Osteocyte (in vitro differentiated cells): ENCODE measurements at regions not wholly inside any gene's neighbourhood (a gene's known extent, or its start where the extent isn't known, plus 50 kb on each side); places are given as distances from the start of the nearest gene placed in this dataset.

Experiments
- DNase-seq: peaks from one replicate; pipeline ENCODE4 v3.0.0; 2021; ENCODE audit warnings: mixed read lengths; ENCODE audit not compliant: unreplicated experiment; ENCODE audit errors: extremely low spot score
- H3K27ac Mint-ChIP-seq: one replicate; pipeline ENCODE4 v1.8.0; 2021; ENCODE audit warnings: mild to moderate bottlenecking, mixed read lengths; ENCODE audit not compliant: unreplicated experiment
- H3K27me3 Mint-ChIP-seq: one replicate; pipeline ENCODE4 v1.8.0; 2021; ENCODE audit warnings: mixed read lengths; ENCODE audit not compliant: unreplicated experiment
- H3K36me3 Mint-ChIP-seq: one replicate; pipeline ENCODE4 v1.8.0; 2021; ENCODE audit warnings: mixed read lengths; ENCODE audit not compliant: unreplicated experiment
- H3K4me1 Mint-ChIP-seq: one replicate; pipeline ENCODE4 v1.8.0; 2021; ENCODE audit warnings: mixed read lengths; ENCODE audit not compliant: unreplicated experiment
- H3K4me3 Mint-ChIP-seq: one replicate; pipeline ENCODE4 v1.8.0; 2021; ENCODE audit warnings: mild to moderate bottlenecking, moderate library complexity, mixed read lengths; ENCODE audit not compliant: unreplicated experiment
- H3K9me3 Mint-ChIP-seq: one replicate; pipeline ENCODE4 v1.8.0; 2021; ENCODE audit warnings: mixed read lengths; ENCODE audit not compliant: unreplicated experiment
- TF ChIP-seq, protein P1 (sequence below): fragments of 200-600 bp; sonication (generic); IDR thresholded peaks from 2 replicates; pipeline ENCODE4 v1.5.0; 2021; ENCODE audit warnings: antibody characterized with exemption, mild to moderate bottlenecking, moderate library complexity

DNA sequence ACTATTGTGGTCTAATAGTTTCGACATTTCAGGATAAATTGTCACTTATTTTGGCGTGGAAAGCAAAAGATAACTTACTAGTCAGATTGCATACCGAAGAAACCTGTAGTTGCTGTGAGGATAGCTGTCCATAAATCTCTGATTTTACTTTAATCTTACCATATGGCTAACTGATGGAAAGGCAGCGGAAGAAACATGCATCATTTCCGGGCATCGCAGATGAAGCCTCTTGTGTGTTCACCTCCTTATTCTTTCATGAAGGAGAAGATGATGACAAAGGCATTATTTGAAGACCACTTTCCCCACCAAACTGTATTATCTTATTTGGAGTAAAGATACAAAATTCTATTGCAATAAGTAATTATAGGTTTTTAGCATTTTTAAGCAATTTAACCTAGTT is 763.6 kb upstream of the SLITRK6 start:
- no peak overlapping the region for H3K27ac Mint-ChIP-seq
- TF ChIP-seq, protein P1, sequence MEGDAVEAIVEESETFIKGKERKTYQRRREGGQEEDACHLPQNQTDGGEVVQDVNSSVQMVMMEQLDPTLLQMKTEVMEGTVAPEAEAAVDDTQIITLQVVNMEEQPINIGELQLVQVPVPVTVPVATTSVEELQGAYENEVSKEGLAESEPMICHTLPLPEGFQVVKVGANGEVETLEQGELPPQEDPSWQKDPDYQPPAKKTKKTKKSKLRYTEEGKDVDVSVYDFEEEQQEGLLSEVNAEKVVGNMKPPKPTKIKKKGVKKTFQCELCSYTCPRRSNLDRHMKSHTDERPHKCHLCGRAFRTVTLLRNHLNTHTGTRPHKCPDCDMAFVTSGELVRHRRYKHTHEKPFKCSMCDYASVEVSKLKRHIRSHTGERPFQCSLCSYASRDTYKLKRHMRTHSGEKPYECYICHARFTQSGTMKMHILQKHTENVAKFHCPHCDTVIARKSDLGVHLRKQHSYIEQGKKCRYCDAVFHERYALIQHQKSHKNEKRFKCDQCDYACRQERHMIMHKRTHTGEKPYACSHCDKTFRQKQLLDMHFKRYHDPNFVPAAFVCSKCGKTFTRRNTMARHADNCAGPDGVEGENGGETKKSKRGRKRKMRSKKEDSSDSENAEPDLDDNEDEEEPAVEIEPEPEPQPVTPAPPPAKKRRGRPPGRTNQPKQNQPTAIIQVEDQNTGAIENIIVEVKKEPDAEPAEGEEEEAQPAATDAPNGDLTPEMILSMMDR, result no peak
- DNase-seq, result no peak
- H3K9me3 Mint-ChIP-seq, result no peaks in the 10 kb centered on the region
- H3K27me3 Mint-ChIP-seq, result no peaks in the 10 kb centered on the region
- H3K4me1 Mint-ChIP-seq, result no peaks in the 10 kb centered on the region
- H3K36me3 Mint-ChIP-seq, result no peaks in the 10 kb centered on the region
- no peak overlapping the region for H3K4me3 Mint-ChIP-seq

- H3K27me3 Mint-ChIP-seq, result no peaks in the 10 kb centered on the region
- DNase-seq, result no peak
- no peaks in the 10 kb centered on the region for H3K4me1 Mint-ChIP-seq
- H3K27ac Mint-ChIP-seq, result no peak overlapping the region
- no peak overlapping the region for H3K4me3 Mint-ChIP-seq
- no peaks in the 10 kb centered on the region for H3K9me3 Mint-ChIP-seq
- TF ChIP-seq, protein P1, result no peak
- no peaks in the 10 kb centered on the region for H3K36me3 Mint-ChIP-seq
These were observed 764.1 kb upstream of the SLITRK6 start for GRCh38 chr13:86563308-86563707.

GRCh38 chr13:86567119-86567518 is 767.9 kb upstream of the SLITRK6 start:
- no peaks in the 10 kb centered on the region for H3K9me3 Mint-ChIP-seq
- DNase-seq, result no peak
- H3K27me3 Mint-ChIP-seq, result no peaks in the 10 kb centered on the region
- TF ChIP-seq, protein P1, result no peak
- no peaks in the 10 kb centered on the region for H3K4me1 Mint-ChIP-seq
- H3K36me3 Mint-ChIP-seq, result no peaks in the 10 kb centered on the region
- no peak overlapping the region for H3K4me3 Mint-ChIP-seq
- no peak overlapping the region for H3K27ac Mint-ChIP-seq

DNA sequence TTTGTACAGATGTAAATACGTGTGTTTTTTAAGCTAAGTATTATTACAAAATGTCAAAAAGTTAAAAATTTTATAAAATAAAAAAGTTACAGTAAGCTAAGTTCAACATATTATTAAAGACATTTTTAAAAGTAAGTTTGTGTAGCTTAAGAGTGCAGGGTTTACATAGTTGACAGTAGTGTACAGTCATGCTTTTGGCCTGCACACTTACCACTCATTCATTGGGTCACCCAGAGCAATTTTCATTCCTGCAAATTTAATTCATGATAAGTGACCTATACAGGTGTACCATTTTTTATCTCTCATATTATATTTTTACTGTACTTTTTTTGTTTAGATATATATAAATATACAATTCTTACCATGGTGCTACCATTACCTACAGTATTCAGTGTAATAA is 769.9 kb upstream of the SLITRK6 start:
- Mint-ChIP-seq H3K4me1 (no peaks in the 10 kb centered on the region), H3K27me3 (no peaks in the 10 kb centered on the region), H3K4me3 (no peak overlapping the region), H3K27ac (no peak overlapping the region), H3K9me3 (no peaks in the 10 kb centered on the region), H3K36me3 (no peaks in the 10 kb centered on the region)
- TF ChIP-seq, protein P1, result no peak
- no peak for DNase-seq

DNA sequence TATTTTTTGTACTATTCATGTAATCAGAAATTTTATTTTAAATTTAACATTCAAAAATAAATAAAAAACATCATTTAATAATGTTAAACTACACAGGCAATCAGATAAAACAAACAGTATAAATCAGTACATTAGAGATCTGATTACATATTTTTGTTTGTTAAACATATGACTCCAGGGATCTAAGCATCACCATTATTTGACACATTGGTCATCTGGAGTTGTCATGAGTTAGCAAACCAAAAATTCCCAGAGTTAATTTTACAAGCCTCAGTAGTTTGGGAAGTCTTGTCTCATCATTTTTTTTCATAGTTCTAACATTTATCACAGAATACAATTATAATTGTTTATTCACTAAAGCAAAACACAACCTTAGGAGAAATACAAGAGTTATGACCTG is 770.8 kb upstream of the SLITRK6 start:
- TF ChIP-seq, protein P1, result no peak
- no peak overlapping the region for H3K27ac Mint-ChIP-seq
- H3K4me1 Mint-ChIP-seq, result no peaks in the 10 kb centered on the region
- H3K4me3 Mint-ChIP-seq, result no peak overlapping the region
- no peaks in the 10 kb centered on the region for H3K36me3 Mint-ChIP-seq
- H3K27me3 Mint-ChIP-seq, result no peaks in the 10 kb centered on the region
- no peak for DNase-seq
- H3K9me3 Mint-ChIP-seq, result no peaks in the 10 kb centered on the region
